HG03342 (cell line): ENCODE measurements at regions not wholly inside any gene's neighbourhood (a gene's known extent, or its start where the extent isn't known, plus 50 kb on each side); places are given as distances from the start of the nearest gene placed in this dataset.
A peak's percentile ranks its signal among the peaks of the same experiment; 100 is the strongest.
"Not testable (repeated sequence)": the region's sequence is repeated elsewhere in the genome, so short reads cannot be mapped to it uniquely, and the experiment has no call there.

Source experiments
- ATAC-seq: cut with Tn5 transposase; IDR thresholded peaks from one replicate; pipeline ENCODE4 v1.9.1; 2021; ENCODE audit warnings: mild to moderate bottlenecking, moderate library complexity; ENCODE audit not compliant: unreplicated experiment

DNA sequence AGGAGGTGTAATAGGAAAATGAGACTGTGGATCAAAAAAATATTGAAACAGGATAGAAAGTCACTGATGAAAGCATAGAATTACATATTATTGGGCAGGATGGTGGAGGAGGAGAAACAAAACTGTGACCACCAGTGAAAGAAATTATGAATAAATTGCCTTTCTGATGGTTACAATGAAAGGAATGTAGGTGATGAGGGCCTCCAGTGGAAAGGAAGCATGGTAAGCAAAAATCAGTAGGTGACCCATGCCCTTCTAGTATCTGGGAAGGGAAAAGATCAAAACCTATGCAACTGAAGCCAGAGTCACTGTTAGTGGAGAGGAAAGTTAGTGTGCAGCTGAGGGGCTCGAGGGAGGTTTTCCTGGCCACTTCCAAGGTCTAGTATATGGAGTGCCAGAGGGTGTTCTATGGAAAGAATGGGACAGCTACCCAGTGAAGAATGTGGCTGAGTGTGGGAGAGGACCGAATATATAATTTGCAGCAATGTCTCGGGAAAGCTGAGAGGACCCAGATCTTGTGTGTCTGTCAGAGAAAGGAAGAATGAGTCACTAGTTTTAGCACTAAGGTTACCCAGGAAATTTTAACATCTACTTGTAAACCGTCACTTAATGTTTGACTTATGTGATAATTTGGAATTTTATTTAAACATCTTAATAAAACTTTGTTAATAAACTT lies 146.2 kb downstream of the NFKBIZ start:
- no peak for ATAC-seq

DNA sequence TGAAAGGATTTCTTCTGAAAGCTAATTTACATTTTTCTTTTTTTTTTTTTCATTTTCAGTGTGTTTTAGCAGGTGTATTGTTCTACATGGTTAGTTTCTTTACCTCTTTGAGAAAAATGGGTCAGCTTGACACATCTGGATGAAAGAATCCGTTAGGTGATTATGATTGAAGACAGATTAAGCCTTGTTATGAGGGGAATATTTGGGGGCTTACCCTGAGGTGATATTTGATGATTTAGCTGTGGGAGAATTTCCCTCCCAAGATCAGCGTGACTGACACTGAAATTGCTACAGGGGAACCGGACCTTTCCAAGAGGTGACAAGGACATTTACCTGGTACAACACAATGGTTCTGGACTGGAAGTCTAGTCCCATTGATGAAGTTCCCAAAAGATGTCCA lies 147.5 kb downstream of the NFKBIZ start:
- peak; percentile 46 for ATAC-seq

- no peak for ATAC-seq
Measured at GRCh38 chr3:101998256-101998926, 149.1 kb downstream of the NFKBIZ start.

- no peak for ATAC-seq
Measured at GRCh38 chr3:101999177-101999779, 150.0 kb downstream of the NFKBIZ start.

GRCh38 chr3:102000620-102001209 lies 151.4 kb downstream of the NFKBIZ start:
- no peak for ATAC-seq

- no peak for ATAC-seq
Measured at GRCh38 chr3:102002056-102002455, 152.7 kb downstream of the NFKBIZ start.

GRCh38 chr3:102004561-102004960 lies 155.2 kb downstream of the NFKBIZ start:
- no peak for ATAC-seq

DNA sequence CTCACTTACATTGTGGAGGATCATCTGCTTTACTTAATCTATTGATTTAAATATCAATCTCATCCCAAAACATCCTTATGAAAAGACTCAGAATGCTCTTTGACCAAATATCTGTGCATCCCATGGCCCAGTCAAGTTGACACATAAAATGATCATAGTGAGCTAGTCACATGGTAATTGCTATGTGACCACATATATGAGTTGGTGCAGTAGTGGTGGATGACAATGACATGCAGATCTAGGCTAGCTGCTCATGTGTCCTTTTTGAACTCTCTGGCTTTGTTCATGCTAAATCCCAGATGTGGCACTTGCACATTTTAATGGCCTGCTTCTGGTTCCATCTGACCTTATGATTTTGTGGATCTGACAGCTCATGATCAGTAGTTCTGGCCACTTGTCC lies 156.2 kb downstream of the NFKBIZ start:
- ATAC-seq = no peak

DNA sequence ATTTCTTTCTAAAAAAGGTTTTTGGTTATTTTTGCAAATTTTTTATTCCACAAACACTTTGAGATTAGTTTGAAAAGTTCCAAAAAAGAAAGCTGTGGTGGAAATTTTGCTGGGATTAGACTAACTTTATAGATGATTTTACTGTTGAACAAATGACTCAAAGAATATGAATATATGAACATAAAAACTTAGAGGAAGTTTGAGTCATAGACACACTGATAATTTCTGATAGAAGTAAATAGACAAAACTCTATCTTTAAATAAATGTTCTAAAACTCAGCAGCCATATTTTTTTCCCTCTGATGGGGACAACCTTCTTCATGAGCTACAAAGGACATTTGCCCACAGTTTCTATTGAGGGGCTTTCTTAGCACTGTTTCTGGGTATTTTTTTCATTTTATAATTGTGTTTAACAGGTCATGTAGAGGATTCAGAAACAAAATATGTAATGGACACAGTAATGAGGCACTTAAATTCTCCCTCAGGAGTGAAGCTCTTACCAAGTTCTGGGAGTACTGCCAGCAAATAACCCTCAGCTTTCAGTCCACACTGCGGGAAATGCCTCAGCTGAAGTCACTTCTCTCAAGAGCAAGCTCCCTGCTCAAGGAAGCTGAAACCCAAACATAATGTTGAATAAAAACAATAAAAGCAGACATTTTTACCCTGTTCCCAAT lies 157.6 kb downstream of the NFKBIZ start:
- no peak for ATAC-seq

DNA sequence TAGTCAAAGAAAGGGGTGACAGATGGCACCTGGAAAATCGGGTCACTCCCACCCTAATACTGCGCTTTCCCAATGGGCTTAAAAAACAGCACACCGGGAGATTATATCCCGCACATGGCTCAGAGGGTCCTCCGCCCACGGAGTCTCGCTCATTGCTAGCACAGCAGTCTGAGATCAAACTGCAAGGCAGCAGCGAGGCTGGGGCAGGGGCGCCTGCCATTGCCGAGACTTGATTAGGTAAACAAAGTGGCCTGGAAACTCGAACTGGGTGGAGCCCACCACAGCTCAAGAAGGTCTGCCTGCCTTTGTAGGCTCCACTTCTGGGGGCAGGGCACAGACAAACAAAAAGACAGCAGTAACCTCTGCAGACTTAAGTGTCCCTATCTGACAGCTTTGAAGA lies 159.1 kb downstream of the NFKBIZ start:
- ATAC-seq = not testable (repeated sequence)

- ATAC-seq = no peak
Measured at GRCh38 chr3:102016417-102016816, 167.1 kb downstream of the NFKBIZ start.

DNA sequence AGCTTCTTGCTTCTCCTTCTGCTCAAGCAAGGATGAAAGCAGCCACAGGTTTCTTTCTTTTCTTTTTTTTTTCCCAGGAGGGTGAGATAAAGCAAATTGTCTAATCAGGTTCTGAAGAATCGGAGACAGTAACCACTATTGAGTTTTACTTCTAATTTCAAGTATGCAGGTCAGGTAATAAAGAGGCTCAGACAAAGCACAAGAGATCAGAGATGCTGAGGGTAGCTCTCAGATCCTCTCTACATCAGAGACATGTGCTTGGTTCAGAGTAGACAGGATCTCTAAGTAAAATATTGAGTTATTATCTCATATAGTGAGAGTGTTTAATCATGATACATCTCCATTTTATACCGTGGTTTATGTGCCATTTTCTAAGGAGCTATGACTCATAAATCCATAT lies 168.5 kb downstream of the NFKBIZ start:
- no peak for ATAC-seq

- no peak for ATAC-seq
Measured at GRCh38 chr3:102018551-102018950, 169.2 kb downstream of the NFKBIZ start.

DNA sequence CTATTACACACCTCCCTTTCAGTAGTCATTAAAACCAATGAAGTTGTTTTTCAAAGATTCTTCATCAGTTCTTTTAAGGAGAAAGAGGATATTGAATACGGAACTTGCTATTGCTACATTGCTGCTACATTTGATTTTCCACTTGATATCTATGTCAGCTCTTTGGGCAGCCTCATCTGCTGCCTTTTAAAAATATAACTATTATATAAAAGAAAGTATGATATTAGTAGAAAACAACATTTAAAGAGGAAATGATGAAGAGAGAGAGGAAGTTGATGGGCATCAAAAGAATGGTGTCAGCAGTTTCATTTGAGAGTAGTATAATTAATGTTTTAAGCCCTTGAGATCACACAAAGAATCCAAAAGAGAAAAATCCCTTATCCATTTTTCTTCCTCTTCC lies 171.4 kb downstream of the NFKBIZ start:
- no peak for ATAC-seq

DNA sequence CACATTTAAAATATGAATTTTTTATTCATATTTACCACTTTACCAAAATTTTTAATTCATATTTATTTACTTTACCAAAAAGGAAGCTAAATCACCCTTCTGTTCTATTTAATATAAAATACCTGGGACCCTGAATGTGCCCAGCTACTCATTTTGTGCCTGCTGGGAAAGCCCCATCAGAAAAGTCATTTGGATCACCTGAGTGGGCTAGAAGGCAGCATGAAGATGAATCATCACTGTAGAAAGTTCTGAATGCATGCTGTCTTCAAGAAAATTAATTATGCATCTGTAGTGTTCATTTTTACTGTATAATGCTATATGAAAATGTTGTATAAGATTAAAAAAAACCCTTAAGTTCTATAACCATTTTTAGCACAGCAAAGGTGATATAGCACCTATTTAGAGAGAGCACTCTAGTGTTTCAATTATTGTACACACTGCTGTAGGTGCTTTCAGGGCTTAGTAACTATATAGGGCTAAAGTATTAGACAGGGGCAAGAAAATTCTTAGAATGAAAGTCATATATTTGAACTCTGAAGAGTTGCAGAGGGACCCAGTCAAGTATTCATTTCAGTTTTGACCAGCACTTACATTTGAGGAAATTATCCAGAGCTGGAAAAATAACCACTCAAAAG lies 175.1 kb downstream of the NFKBIZ start:
- ATAC-seq = no peak

DNA sequence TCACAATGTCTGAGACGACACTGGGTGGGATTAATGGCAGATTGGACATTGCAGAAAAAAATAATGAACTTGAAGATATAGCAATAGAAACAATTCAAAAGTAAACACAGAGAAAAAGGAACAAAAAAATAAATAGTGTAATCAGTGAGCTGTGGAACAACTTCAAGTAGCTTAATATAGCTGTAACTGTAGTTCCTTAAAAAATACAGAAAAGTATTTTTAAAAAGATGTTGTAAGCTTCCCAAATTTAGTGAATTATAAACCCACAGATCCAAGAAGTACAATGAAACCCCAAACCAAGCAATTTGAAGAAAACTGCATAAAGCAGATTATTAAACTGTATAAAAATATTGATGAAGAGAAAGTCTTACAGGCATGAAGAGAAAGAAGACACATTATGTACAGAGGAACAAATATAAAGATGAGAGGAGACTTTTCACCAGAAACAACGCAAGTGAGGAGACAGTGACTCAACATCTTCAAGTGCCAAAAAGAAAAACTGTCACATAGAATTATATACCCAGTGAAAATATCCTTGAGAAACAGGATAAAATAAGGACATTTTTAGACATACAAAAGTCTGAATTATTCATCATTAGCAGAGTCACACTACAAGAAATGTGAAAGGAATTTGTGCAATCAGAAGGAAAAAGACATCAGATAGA lies 176.4 kb downstream of the NFKBIZ start:
- no peak for ATAC-seq

- ATAC-seq = no peak
Measured at GRCh38 chr3:102026656-102027055, 177.3 kb downstream of the NFKBIZ start.

DNA sequence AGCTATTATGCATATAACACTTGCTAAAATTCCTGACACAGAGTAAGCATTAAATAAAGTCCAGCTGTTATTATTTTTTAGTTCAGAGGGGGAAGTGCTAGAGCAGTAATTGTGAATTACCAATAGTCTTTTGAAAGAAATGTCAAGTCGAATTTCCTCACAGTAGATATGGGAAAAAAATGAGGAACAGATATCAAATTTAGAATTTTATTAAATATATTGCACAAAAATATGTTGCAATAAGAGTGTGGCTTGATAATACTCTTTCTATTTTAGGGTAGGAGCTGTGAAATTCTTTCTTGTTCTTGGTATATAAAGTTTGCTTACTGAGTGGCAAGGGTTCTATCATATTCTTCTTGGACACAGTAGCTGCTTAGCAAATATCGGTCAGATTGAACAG lies 181.3 kb downstream of the NFKBIZ start:
- ATAC-seq = no peak

GRCh38 chr3:102031834-102032233 lies 182.5 kb downstream of the NFKBIZ start:
- no peak for ATAC-seq
